ENCODE measurements at regions not wholly inside any gene's neighbourhood (a gene's known extent, or its start where the extent isn't known, plus 50 kb on each side); places are given as distances from the start of the nearest gene placed in this dataset.

- intact Hi-C loops (cut with micrococcal nuclease; ENCODE audit: unreplicated experiment), result no loop called here
- POLR2A ChIA-PET, result no interaction called here
- no peak for DNase-seq
- no peak for TF ChIP-seq CTCF (IDR thresholded peaks at IDR 0.05; ENCODE audit: insufficient read depth in 1 of 2, low read depth in 1 of 2, low read length in 1 of 2, severe bottlenecking in 1 of 2, unreplicated experiment in 1 of 2)
- CTCF ChIA-PET, result no interaction called here
- no peaks in the 10 kb centered on the region for H3K9me3 ChIP-seq
- Mint-ChIP-seq H3K27me3 (ENCODE audit: insufficient read depth, unreplicated experiment) (no peaks in the 10 kb centered on the region), H3K4me1 (ENCODE audit: low read depth, unreplicated experiment) (no peaks in the 10 kb centered on the region), H3K27ac (ENCODE audit: unreplicated experiment) (no peak overlapping the region), H3K36me3 (ENCODE audit: insufficient read depth, unreplicated experiment) (no peaks in the 10 kb centered on the region), H3K9me3 (ENCODE audit: unreplicated experiment) (no peaks in the 10 kb centered on the region), H3K4me3 (ENCODE audit: unreplicated experiment) (no peak overlapping the region)
- H3K27me3 ChIP-seq (replicated peaks; ENCODE audit: control insufficient read depth, insufficient read depth, low read length), result no peaks in the 10 kb centered on the region
- H3K4me3 ChIP-seq (ENCODE audit: low read depth, low read length), result no peak overlapping the region
- H3K36me3 ChIP-seq (ENCODE audit: control insufficient read depth, insufficient read depth, low read length), result no peaks in the 10 kb centered on the region
- no peaks in the 10 kb centered on the region for H3K4me1 ChIP-seq
- BruUV-seq (replicated peaks), result no TSS peak
Measured at GRCh38 chr1:232328486-232329102, 301.3 kb downstream of the SIPA1L2 start.

- POLR2A ChIA-PET, result no interaction called here
- Mint-ChIP-seq H3K4me3 (ENCODE audit: unreplicated experiment) (no peak overlapping the region), H3K4me1 (ENCODE audit: low read depth, unreplicated experiment) (no peaks in the 10 kb centered on the region), H3K9me3 (ENCODE audit: unreplicated experiment) (no peaks in the 10 kb centered on the region), H3K27me3 (ENCODE audit: insufficient read depth, unreplicated experiment) (no peaks in the 10 kb centered on the region), H3K27ac (ENCODE audit: unreplicated experiment) (no peak overlapping the region), H3K36me3 (ENCODE audit: insufficient read depth, unreplicated experiment) (no peaks in the 10 kb centered on the region)
- CTCF ChIA-PET, result no interaction called here
- intact Hi-C loops (cut with micrococcal nuclease; ENCODE audit: unreplicated experiment), result no loop called here
- no TSS peak for BruUV-seq (replicated peaks)
- no peaks in the 10 kb centered on the region for H3K36me3 ChIP-seq (ENCODE audit: control insufficient read depth, insufficient read depth, low read length)
- H3K4me1 ChIP-seq, result no peaks in the 10 kb centered on the region
- DNase-seq, result no peak
- H3K27me3 ChIP-seq (replicated peaks; ENCODE audit: control insufficient read depth, insufficient read depth, low read length), result no peaks in the 10 kb centered on the region
- no peak for TF ChIP-seq CTCF (IDR thresholded peaks at IDR 0.05; ENCODE audit: insufficient read depth in 1 of 2, low read depth in 1 of 2, low read length in 1 of 2, severe bottlenecking in 1 of 2, unreplicated experiment in 1 of 2)
- H3K4me3 ChIP-seq (ENCODE audit: low read depth, low read length), result no peak overlapping the region
- no peaks in the 10 kb centered on the region for H3K9me3 ChIP-seq
Measured at GRCh38 chr1:232327899-232328298, 302.0 kb downstream of the SIPA1L2 start.

GRCh38 chr1:232327269-232327668 lies 302.7 kb downstream of the SIPA1L2 start:
- Mint-ChIP-seq H3K36me3 (ENCODE audit: insufficient read depth, unreplicated experiment) (no peaks in the 10 kb centered on the region), H3K9me3 (ENCODE audit: unreplicated experiment) (no peaks in the 10 kb centered on the region), H3K27ac (ENCODE audit: unreplicated experiment) (no peak overlapping the region), H3K27me3 (ENCODE audit: insufficient read depth, unreplicated experiment) (no peaks in the 10 kb centered on the region), H3K4me3 (ENCODE audit: unreplicated experiment) (no peak overlapping the region), H3K4me1 (ENCODE audit: low read depth, unreplicated experiment) (no peaks in the 10 kb centered on the region)
- POLR2A ChIA-PET, result no interaction called here
- no peaks in the 10 kb centered on the region for H3K27me3 ChIP-seq (replicated peaks; ENCODE audit: control insufficient read depth, insufficient read depth, low read length)
- H3K4me3 ChIP-seq (ENCODE audit: low read depth, low read length), result no peak overlapping the region
- CTCF ChIA-PET, result no interaction called here
- no peak for TF ChIP-seq CTCF (IDR thresholded peaks at IDR 0.05; ENCODE audit: insufficient read depth in 1 of 2, low read depth in 1 of 2, low read length in 1 of 2, severe bottlenecking in 1 of 2, unreplicated experiment in 1 of 2)
- H3K4me1 ChIP-seq, result 0 out of 2 replicates have a peak, but pooled peaks cover 3% of the 10 kb centered on the region
- no peaks in the 10 kb centered on the region for H3K36me3 ChIP-seq (ENCODE audit: control insufficient read depth, insufficient read depth, low read length)
- DNase-seq, result no peak
- intact Hi-C loops (cut with micrococcal nuclease; ENCODE audit: unreplicated experiment), result no loop called here
- no TSS peak for BruUV-seq (replicated peaks)
- no peaks in the 10 kb centered on the region for H3K9me3 ChIP-seq
